A549 (cell line): ENCODE measurements at regions not wholly inside any gene's neighbourhood (a gene's known extent, or its start where the extent isn't known, plus 50 kb on each side); places are given as distances from the start of the nearest gene placed in this dataset.
A peak's percentile ranks its signal among the peaks of the same experiment; 100 is the strongest.

ENCODE experiments used
- ATAC-seq, 2 experiments: fragments of 200-7000 bp in 1 of 2; fragments of >200 bp in 1 of 2; cut with Nextera tagmentation in 1 of 2; cut with Tn5 transposase in 1 of 2; 3 replicates each; pipeline versions ENCODE4 v1.8.0 to v1.9.1; 2018 to 2020; ENCODE audit warnings: mild to moderate bottlenecking in 1 of 2, moderate library complexity in 1 of 2
- CTCF ChIA-PET: fragments of 300-600 bp; sonication (Branson Sonifier 250); formaldehyde crosslinking; extraction: SDS; loops from one replicate; lab custom pipeline; 2021; ENCODE audit warnings: antibody characterized with exemption, inconsistent platforms; lab: Yijun Ruan, JAX
- POLR2A ChIA-PET: fragments of 350-600 bp; formaldehyde crosslinking; extraction: SDS; loops from one replicate; lab custom pipeline; 2021; ENCODE audit warnings: antibody characterized with exemption, inconsistent platforms; lab: Yijun Ruan, JAX
- DNase-seq, 2 experiments: peaks; one replicate each; pipeline versions ENCODE4 v3.0.0 to v3.0.0-alpha.2; 2011 to 2016; ENCODE audit warnings: low read depth in 1 of 2, low spot score in 1 of 2
- FAIRE-seq: peaks from 2 replicates; lab custom pipeline; 2011; peaks lifted over from hg19 to GRCh38; lab: Jason Lieb, UNC
- H3K27ac ChIP-seq, 2 experiments: fragments of >200 bp; sonication (Bioruptor Twin); formaldehyde crosslinking; 3 replicates each; pipeline ENCODE4 v1.5.1; 2016 to 2017
- H3K4me1 ChIP-seq: fragments of >200 bp; sonication (Bioruptor Twin); formaldehyde crosslinking; 3 replicates; pipeline ENCODE4 v1.6.1; 2016
- H3K4me2 ChIP-seq: fragments of >200 bp; sonication (Bioruptor Twin); formaldehyde crosslinking; 3 replicates; pipeline ENCODE4 v1.6.1; 2016
- H3K4me3 ChIP-seq: fragments of >200 bp; sonication (Bioruptor Twin); formaldehyde crosslinking; 3 replicates; pipeline ENCODE4 v1.5.1; 2016
- H3K9me3 ChIP-seq: fragments of >200 bp; sonication (Bioruptor Twin); formaldehyde crosslinking; 3 replicates; pipeline ENCODE4 v1.6.1; 2016
- CBX2 ChIP-seq: fragments of 200-600 bp; sonication (generic); IDR thresholded peaks from 2 replicates; pipeline ENCODE4 v1.6.1; 2016; ENCODE audit warnings: low read depth, mild to moderate bottlenecking, borderline replicate concordance
- CBX8 ChIP-seq: fragments of 200-600 bp; sonication (generic); IDR thresholded peaks from 2 replicates; pipeline ENCODE4 v1.6.1; 2016
- EP300 ChIP-seq, 2 experiments: fragments of >200 bp; sonication (Bioruptor Twin); formaldehyde crosslinking; IDR thresholded peaks; 2 replicates in 1 of 2; 3 replicates in 1 of 2; pipeline ENCODE4 v1.6.1; 2016 to 2017
- ESRRA ChIP-seq: fragments of 150-350 bp; IDR thresholded peaks from 2 replicates; pipeline ENCODE4 v1.6.1; 2014; ENCODE audit warnings: mild to moderate bottlenecking, low read length, borderline replicate concordance
- FOSB ChIP-seq: fragments of 250-450 bp; sonication (Bioruptor Pico); IDR thresholded peaks from 2 replicates; pipeline ENCODE4 v1.5.0; 2020; ENCODE audit warnings: mild to moderate bottlenecking, moderate library complexity
- FOSL2 ChIP-seq, 2 experiments: fragments of 450-650 bp in 1 of 2; fragments of >200 bp in 1 of 2; sonication (Bioruptor Twin) in 1 of 2; formaldehyde crosslinking; IDR thresholded peaks; 2 replicates each; pipeline versions ENCODE4 v1.5.0 to v1.6.1; 2016 to 2020; ENCODE audit warnings: mild to moderate bottlenecking in 1 of 2, moderate library complexity in 1 of 2
- FOXS1 ChIP-seq: fragments of 250-450 bp; sonication (Bioruptor Pico); IDR thresholded peaks from 2 replicates; pipeline ENCODE4 v1.5.0; 2020; ENCODE audit warnings: mild to moderate bottlenecking, moderate library complexity
- HOXA7 ChIP-seq: fragments of 250-450 bp; sonication (Bioruptor Pico); IDR thresholded peaks from 2 replicates; pipeline ENCODE4 v1.5.0; 2020; ENCODE audit warnings: mild to moderate bottlenecking, moderate library complexity
- HOXB13 ChIP-seq: fragments of 250-450 bp; sonication (Bioruptor Pico); IDR thresholded peaks from 2 replicates; pipeline ENCODE4 v1.5.0; 2020; ENCODE audit warnings: low read depth, mild to moderate bottlenecking, moderate library complexity
- JUNB ChIP-seq: fragments of >200 bp; sonication (Bioruptor Twin); formaldehyde crosslinking; IDR thresholded peaks from 2 replicates; pipeline ENCODE4 v1.6.1; 2016
- KDM1A ChIP-seq: fragments of 200-600 bp; sonication (generic); IDR thresholded peaks from 2 replicates; pipeline ENCODE4 v1.6.1; 2016; ENCODE audit warnings: low read depth, mild to moderate bottlenecking
- KDM5A ChIP-seq: fragments of 200-600 bp; sonication (generic); IDR thresholded peaks from 2 replicates; pipeline ENCODE4 v1.6.1; 2016; ENCODE audit warnings: antibody characterized with exemption, mild to moderate bottlenecking
- NPAS2 ChIP-seq: fragments of 250-450 bp; sonication (Bioruptor Pico); IDR thresholded peaks from 2 replicates; pipeline ENCODE4 v1.8.0; 2022; ENCODE audit warnings: mild to moderate bottlenecking, moderate library complexity, borderline replicate concordance
- POLR2A ChIP-seq: IDR thresholded peaks from 2 replicates; pipeline ENCODE4 v1.6.1; 2012; ENCODE audit warnings: mild to moderate bottlenecking, low read length
- POLR2AphosphoS2 ChIP-seq: conservative IDR thresholded peaks from 2 replicates; pipeline ENCODE4 v1.6.1; 2012; ENCODE audit warnings: low read length, improper control_type of control experiment, inconsistent platforms
- RAD21 ChIP-seq, 2 experiments: fragments of >200 bp in 1 of 2; sonication (Bioruptor Twin) in 1 of 2; formaldehyde crosslinking in 1 of 2; IDR thresholded peaks in 1 of 2; conservative IDR thresholded peaks in 1 of 2; 2 replicates in 1 of 2; 3 replicates in 1 of 2; pipeline ENCODE4 v1.6.1; 2012 to 2018; ENCODE audit warnings: inconsistent platforms in 1 of 2
- RNF2 ChIP-seq: fragments of 200-600 bp; sonication (generic); IDR thresholded peaks from 2 replicates; pipeline ENCODE4 v1.6.1; 2016; ENCODE audit warnings: low read depth, mild to moderate bottlenecking, antibody characterized with exemption, moderate library complexity, borderline replicate concordance
- SMC3 ChIP-seq: fragments of >200 bp; sonication (Bioruptor Twin); formaldehyde crosslinking; IDR thresholded peaks from 3 replicates; pipeline ENCODE4 v1.6.1; 2018; ENCODE audit warnings: inconsistent platforms
- SREBF2 ChIP-seq: fragments of 450-650 bp; IDR thresholded peaks from 2 replicates; pipeline ENCODE4 v1.6.1; 2014; ENCODE audit warnings: mild to moderate bottlenecking, moderate library complexity
- ZNF302 ChIP-seq: fragments of 250-450 bp; sonication (Bioruptor Pico); IDR thresholded peaks from 2 replicates; pipeline ENCODE4 v1.9.0; 2021; ENCODE audit warnings: inconsistent platforms, mild to moderate bottlenecking, moderate library complexity
- ZSCAN20 ChIP-seq: fragments of 250-450 bp; sonication (Bioruptor Pico); IDR thresholded peaks from 2 replicates; pipeline ENCODE4 v1.8.0; 2022; ENCODE audit warnings: mild to moderate bottlenecking, moderate library complexity
- WGBS: methylation state at CpG from one replicate; pipeline ENCODE4 v1.1.6; 2017; ENCODE audit errors: missing lambda C conversion rate; 5-methylcytosine and 5-hydroxymethylcytosine counted together
- TF ChIP-seq, protein P1 (sequence below): IDR thresholded peaks from 2 replicates; pipeline ENCODE4 v1.6.1; 2012
- TF ChIP-seq, protein P2 (sequence below): fragments of 250-450 bp; sonication (Bioruptor Pico); IDR thresholded peaks from 2 replicates; pipeline ENCODE4 v1.5.0; 2020; ENCODE audit warnings: low read depth, mild to moderate bottlenecking, moderate library complexity
- TF ChIP-seq, protein P3 (sequence below): fragments of 200-600 bp; sonication (generic); IDR thresholded peaks from 2 replicates; pipeline ENCODE4 v1.6.1; 2016; ENCODE audit warnings: antibody characterized with exemption, mild to moderate bottlenecking, moderate library complexity
- TF ChIP-seq, protein P4 (sequence below): IDR thresholded peaks from 2 replicates; pipeline ENCODE4 v1.6.1; 2012
- TF ChIP-seq, protein P5 (sequence below): fragments of >200 bp; sonication (Bioruptor Twin); formaldehyde crosslinking; IDR thresholded peaks from 2 replicates; pipeline ENCODE4 v1.6.1; 2016
- TF ChIP-seq, protein P6 (sequence below): fragments of 150-350 bp; IDR thresholded peaks from 2 replicates; pipeline ENCODE4 v1.6.1; 2014; ENCODE audit warnings: low read depth, mild to moderate bottlenecking, low read length
- TF ChIP-seq, protein P7 (sequence below): fragments of >200 bp; sonication (Bioruptor Twin); formaldehyde crosslinking; IDR thresholded peaks from 3 replicates; pipeline ENCODE4 v1.5.1; 2016

DNA sequence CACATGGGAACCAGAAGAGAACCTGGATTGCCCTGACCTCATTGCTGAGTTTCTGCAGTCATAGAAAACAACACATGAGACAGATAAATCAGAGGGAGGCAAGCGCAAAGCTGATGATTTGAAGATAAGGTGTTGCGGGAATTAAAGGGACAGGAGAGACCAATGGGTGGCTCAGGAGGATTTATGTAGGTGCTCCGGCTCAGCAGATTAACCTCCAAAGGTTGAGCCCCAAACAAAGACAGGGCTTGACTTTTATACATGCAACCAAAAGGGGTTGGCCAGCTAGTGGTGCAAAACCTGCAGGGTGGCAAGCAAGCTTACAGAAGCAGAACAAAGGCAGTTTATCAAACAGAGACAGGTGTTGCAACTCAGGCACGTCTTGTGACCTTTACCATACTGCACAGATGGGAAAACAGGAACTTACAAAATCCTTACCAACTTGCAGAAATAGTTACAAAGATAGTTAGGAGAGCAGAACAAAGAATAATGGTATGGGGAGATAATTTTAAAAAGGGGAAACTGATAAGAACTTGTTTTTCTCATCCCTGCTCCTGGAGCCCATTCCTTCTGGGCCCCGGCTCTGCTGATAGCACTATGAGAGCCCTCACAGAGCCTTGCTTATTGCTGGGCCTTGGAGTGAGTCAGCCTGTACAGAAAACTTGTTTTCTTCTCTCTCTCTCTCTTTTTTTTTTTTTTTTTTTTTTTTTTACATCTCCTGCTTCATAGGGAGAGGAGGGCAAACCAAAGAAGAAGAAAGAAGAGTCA, 93.6 kb downstream of the SNRPE start:
- whole genome bisulfite sequencing: 34% methylated on average over 5 of the region's 5 CpGs
- TF ChIP-seq JUNB (no peak), CBX2 (no peak), RNF2 (no peak), SREBF2 (no peak), CBX8 (no peak), FOSB (no peak), SMC3 (no peak), KDM1A (no peak), ZNF302 (CRISPR knock-in tag) (no peak), NPAS2 (CRISPR knock-in tag) (no peak), RAD21 (conservative IDR thresholded peaks at IDR 0.05 in 1 of 2, IDR thresholded peaks at IDR 0.05 in 1 of 2) (no peak), ZSCAN20 (no peak), POLR2AphosphoS2 (no peak), HOXB13 (no peak), ESRRA (no peak)
- TF ChIP-seq, protein P1, sequence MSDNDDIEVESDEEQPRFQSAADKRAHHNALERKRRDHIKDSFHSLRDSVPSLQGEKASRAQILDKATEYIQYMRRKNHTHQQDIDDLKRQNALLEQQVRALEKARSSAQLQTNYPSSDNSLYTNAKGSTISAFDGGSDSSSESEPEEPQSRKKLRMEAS: no peak
- TF ChIP-seq, protein P2, sequence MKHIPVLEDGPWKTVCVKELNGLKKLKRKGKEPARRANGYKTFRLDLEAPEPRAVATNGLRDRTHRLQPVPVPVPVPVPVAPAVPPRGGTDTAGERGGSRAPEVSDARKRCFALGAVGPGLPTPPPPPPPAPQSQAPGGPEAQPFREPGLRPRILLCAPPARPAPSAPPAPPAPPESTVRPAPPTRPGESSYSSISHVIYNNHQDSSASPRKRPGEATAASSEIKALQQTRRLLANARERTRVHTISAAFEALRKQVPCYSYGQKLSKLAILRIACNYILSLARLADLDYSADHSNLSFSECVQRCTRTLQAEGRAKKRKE: no peak
- TF ChIP-seq, protein P3, sequence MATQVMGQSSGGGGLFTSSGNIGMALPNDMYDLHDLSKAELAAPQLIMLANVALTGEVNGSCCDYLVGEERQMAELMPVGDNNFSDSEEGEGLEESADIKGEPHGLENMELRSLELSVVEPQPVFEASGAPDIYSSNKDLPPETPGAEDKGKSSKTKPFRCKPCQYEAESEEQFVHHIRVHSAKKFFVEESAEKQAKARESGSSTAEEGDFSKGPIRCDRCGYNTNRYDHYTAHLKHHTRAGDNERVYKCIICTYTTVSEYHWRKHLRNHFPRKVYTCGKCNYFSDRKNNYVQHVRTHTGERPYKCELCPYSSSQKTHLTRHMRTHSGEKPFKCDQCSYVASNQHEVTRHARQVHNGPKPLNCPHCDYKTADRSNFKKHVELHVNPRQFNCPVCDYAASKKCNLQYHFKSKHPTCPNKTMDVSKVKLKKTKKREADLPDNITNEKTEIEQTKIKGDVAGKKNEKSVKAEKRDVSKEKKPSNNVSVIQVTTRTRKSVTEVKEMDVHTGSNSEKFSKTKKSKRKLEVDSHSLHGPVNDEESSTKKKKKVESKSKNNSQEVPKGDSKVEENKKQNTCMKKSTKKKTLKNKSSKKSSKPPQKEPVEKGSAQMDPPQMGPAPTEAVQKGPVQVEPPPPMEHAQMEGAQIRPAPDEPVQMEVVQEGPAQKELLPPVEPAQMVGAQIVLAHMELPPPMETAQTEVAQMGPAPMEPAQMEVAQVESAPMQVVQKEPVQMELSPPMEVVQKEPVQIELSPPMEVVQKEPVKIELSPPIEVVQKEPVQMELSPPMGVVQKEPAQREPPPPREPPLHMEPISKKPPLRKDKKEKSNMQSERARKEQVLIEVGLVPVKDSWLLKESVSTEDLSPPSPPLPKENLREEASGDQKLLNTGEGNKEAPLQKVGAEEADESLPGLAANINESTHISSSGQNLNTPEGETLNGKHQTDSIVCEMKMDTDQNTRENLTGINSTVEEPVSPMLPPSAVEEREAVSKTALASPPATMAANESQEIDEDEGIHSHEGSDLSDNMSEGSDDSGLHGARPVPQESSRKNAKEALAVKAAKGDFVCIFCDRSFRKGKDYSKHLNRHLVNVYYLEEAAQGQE: no peak
- TF ChIP-seq, protein P4, sequence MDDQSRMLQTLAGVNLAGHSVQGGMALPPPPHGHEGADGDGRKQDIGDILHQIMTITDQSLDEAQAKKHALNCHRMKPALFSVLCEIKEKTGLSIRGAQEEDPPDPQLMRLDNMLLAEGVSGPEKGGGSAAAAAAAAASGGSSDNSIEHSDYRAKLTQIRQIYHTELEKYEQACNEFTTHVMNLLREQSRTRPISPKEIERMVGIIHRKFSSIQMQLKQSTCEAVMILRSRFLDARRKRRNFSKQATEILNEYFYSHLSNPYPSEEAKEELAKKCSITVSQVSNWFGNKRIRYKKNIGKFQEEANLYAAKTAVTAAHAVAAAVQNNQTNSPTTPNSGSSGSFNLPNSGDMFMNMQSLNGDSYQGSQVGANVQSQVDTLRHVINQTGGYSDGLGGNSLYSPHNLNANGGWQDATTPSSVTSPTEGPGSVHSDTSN: no peak
- TF ChIP-seq, protein P5, sequence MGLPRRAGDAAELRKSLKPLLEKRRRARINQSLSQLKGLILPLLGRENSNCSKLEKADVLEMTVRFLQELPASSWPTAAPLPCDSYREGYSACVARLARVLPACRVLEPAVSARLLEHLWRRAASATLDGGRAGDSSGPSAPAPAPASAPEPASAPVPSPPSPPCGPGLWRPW: no peak
- TF ChIP-seq, all 56 proteins: peak for 0
- CTCF ChIA-PET: interaction anchor here (1.1 to 3.2 kb wide), 3 partner anchors 29 to 173 kb away, joined by 3 to 10 read pairs (median 4); no protein-coding TSS in a partner anchor
- H3K4me2 ChIP-seq: no peak overlapping the region
- H3K27ac ChIP-seq: no peak overlapping the region
- FAIRE-seq: no peak
- peaks cover 41% of the 10 kb centered on the region for H3K9me3 ChIP-seq
- H3K4me3 ChIP-seq: no peak overlapping the region
- POLR2A ChIA-PET: no interaction called here
- DNase-seq: peak in 1 of 2 experiments; percentile 7
- H3K4me1 ChIP-seq: no peaks in the 10 kb centered on the region
- no peak for ATAC-seq

DNA sequence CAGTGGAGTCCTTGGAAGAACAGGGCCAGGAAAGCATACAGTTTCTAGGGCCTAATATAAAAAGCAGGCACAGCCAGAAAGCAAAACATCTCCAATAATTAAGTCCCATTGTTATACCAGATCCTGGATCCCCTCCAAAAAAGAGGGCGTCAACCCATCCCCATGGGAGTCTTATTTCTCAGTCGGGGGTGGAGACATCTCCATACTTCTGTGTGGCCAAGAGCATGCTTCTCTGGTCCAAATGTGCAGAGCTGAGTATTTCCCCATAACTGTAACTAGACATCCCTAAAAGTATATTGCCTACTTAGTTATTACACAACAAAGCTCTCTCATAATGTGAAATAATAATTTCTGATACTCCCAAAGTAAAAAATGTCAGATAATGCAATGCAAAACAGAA, 104.2 kb upstream of the SOX13 start:
- H3K4me1 ChIP-seq: no peaks in the 10 kb centered on the region
- WGBS: 34% methylated on average over 2 of the region's 2 CpGs
- H3K4me3 ChIP-seq: no peak overlapping the region
- H3K27ac ChIP-seq: no peak overlapping the region
- FAIRE-seq: no peak
- POLR2A ChIA-PET: no interaction called here
- no peak for TF ChIP-seq FOSB
- TF ChIP-seq HOXA7 (CRISPR knock-in tag): no peak
- no peak for TF ChIP-seq SREBF2
- TF ChIP-seq, protein P1: no peak
- TF ChIP-seq EP300 (IDR thresholded peaks at IDR 0.05): no peak
- no peak for TF ChIP-seq KDM5A
- TF ChIP-seq, protein P6, sequence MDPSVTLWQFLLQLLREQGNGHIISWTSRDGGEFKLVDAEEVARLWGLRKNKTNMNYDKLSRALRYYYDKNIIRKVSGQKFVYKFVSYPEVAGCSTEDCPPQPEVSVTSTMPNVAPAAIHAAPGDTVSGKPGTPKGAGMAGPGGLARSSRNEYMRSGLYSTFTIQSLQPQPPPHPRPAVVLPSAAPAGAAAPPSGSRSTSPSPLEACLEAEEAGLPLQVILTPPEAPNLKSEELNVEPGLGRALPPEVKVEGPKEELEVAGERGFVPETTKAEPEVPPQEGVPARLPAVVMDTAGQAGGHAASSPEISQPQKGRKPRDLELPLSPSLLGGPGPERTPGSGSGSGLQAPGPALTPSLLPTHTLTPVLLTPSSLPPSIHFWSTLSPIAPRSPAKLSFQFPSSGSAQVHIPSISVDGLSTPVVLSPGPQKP: no peak
- no peak for TF ChIP-seq POLR2A
- no peak for TF ChIP-seq FOSL2 (IDR thresholded peaks at IDR 0.05)
- no peak for TF ChIP-seq FOSL2 (CRISPR knock-in tag; IDR thresholded peaks at IDR 0.05)
- TF ChIP-seq SMC3: no peak
- TF ChIP-seq, protein P7, sequence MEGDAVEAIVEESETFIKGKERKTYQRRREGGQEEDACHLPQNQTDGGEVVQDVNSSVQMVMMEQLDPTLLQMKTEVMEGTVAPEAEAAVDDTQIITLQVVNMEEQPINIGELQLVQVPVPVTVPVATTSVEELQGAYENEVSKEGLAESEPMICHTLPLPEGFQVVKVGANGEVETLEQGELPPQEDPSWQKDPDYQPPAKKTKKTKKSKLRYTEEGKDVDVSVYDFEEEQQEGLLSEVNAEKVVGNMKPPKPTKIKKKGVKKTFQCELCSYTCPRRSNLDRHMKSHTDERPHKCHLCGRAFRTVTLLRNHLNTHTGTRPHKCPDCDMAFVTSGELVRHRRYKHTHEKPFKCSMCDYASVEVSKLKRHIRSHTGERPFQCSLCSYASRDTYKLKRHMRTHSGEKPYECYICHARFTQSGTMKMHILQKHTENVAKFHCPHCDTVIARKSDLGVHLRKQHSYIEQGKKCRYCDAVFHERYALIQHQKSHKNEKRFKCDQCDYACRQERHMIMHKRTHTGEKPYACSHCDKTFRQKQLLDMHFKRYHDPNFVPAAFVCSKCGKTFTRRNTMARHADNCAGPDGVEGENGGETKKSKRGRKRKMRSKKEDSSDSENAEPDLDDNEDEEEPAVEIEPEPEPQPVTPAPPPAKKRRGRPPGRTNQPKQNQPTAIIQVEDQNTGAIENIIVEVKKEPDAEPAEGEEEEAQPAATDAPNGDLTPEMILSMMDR: no peak
- TF ChIP-seq FOXS1 (CRISPR knock-in tag): no peak
- no peak for DNase-seq
- CTCF ChIA-PET: interaction anchor here (1.0 to 1.2 kb wide), 2 partner anchors 21 to 98 kb away, joined by 4 read pairs; no protein-coding TSS in a partner anchor
- peaks cover 37% of the 10 kb centered on the region for H3K9me3 ChIP-seq
- no peak overlapping the region for H3K4me2 ChIP-seq
- ATAC-seq: no peak
